SK-N-MC (cell line): ENCODE measurements at regions not wholly inside any gene's neighbourhood (a gene's known extent, or its start where the extent isn't known, plus 50 kb on each side); places are given as distances from the start of the nearest gene placed in this dataset.

ENCODE experiments used
- EZH2 ChIP-seq: fragments of 200-600 bp; sonication (generic); IDR thresholded peaks from one replicate; pipeline ENCODE4 v1.6.1; 2017; ENCODE audit warnings: antibody characterized with exemption
- FOXP2 ChIP-seq: optimal IDR thresholded peaks from 2 replicates; pipeline ENCODE3; 2011; ENCODE audit warnings: mild to moderate bottlenecking, moderate library complexity; ENCODE audit not compliant: insufficient read depth; ENCODE audit errors: extremely low read length, control extremely low read depth
- POLR2AphosphoS5 ChIP-seq: IDR thresholded peaks from 2 replicates; pipeline ENCODE4 v1.6.1; 2012; ENCODE audit warnings: mild to moderate bottlenecking, low read depth, low read length, borderline replicate concordance

DNA sequence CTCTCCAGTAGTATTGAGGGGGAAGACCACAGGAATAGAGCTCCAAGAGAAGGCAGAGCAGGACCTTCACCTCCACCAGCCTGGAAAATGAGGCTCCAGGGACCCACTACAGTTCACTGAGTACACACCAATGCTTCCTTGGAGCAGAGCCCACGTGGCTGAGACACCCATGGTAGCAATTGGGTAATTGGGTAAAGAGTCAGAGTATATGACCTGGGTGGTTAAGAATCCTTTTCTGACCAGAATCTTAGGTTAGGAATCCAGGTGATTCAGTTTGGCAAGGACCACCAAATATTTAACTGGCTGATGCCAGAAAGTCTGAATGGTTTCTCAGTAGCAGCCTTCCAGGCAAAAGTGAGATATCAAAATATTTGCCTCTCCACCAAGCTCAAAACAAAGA is 107.7 kb downstream of the MDH1 start:
- TF ChIP-seq EZH2 (no peak), POLR2AphosphoS5 (no peak), FOXP2 (no peak)
